Testis (tissue), 2 donors: ENCODE measurements at regions not wholly inside any gene's neighbourhood (a gene's known extent, or its start where the extent isn't known, plus 50 kb on each side); places are given as distances from the start of the nearest gene placed in this dataset.

Source experiments
- DNase-seq: peaks from one replicate; pipeline ENCODE4 v3.0.0-alpha.2; 2019
- H3K27ac ChIP-seq, 2 donors: fragments of 200-600 bp; sonication (generic); one replicate each; pipeline ENCODE4 v1.5.1; 2019
- H3K27me3 ChIP-seq: fragments of 200-600 bp; sonication (generic); one replicate; pipeline ENCODE4 v1.5.1; 2019
- H3K36me3 ChIP-seq: fragments of 200-600 bp; sonication (generic); one replicate; pipeline ENCODE4 v1.5.1; 2017; ENCODE audit warnings: low read depth; ENCODE audit errors: missing control alignments
- H3K4me1 ChIP-seq: fragments of 200-600 bp; sonication (generic); one replicate; pipeline ENCODE4 v1.5.1; 2019
- H3K4me3 ChIP-seq, 2 donors: fragments of 200-600 bp; sonication (generic); one replicate each; pipeline ENCODE4 v1.5.1; 2017 to 2019
- H3K9me3 ChIP-seq: fragments of 200-600 bp; sonication (generic); one replicate; pipeline ENCODE4 v1.5.1; 2017
- CTCF ChIP-seq, 3 experiments: fragments of 450-650 bp in 2 of 3; fragments of 200-600 bp in 1 of 3; sonication (generic) in 1 of 3; IDR thresholded peaks; one replicate each; pipeline ENCODE4 v1.5.1; 2016 to 2019; ENCODE audit warnings: antibody characterized with exemption in 3 of 3, mild to moderate bottlenecking in 2 of 3, moderate library complexity in 1 of 3
- POLR2A ChIP-seq: fragments of 450-650 bp; IDR thresholded peaks from one replicate; pipeline ENCODE4 v1.6.1; 2017; ENCODE audit warnings: antibody characterized with exemption, mild to moderate bottlenecking, moderate library complexity
- WGBS, 2 donors: methylation state at CpG; one replicate each; pipeline ENCODE4 v1.1.5; 2018; 5-methylcytosine and 5-hydroxymethylcytosine counted together
- intact Hi-C: fragments of 100-400 bp; cut with DNase I; formaldehyde crosslinking; loops from one replicate; pipeline ENCODE4 v1.15.1; 2023; ENCODE audit warnings: low total_unique reads

DNA sequence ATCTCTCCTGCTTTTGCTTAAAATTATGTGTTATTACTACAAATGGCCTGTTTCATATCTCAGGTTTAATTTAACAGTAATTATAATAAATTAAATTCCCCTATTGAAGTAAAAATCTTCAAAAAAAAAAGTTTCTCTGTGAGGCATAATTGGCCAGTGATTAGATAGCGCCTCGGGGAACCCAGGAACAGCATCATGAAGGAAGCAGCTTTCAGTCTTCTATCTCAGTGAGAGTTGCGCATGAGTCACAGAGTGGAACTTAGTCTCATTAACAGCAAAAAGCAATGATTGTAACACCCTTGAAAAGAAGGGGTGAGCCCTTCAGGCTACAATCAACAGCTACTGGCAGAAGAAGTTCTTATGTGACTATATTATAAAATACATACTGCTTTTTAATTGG lies 506.2 kb upstream of the ZWINT start:
- intact Hi-C loops: no loop called here
- TF ChIP-seq CTCF (IDR thresholded peaks at IDR 0.05) (no peak), POLR2A (no peak)
- 84 to 87% methylated on average over 3 of the region's 3 CpGs for WGBS, 2 donors
- Histone ChIP-seq H3K36me3 (no peaks in the 10 kb centered on the region), H3K4me1 (no peaks in the 10 kb centered on the region), H3K27me3 (no peaks in the 10 kb centered on the region), H3K9me3 (no peaks in the 10 kb centered on the region), H3K4me3 (no peak overlapping the region), H3K27ac (no peak overlapping the region)
- DNase-seq: no peak

DNA sequence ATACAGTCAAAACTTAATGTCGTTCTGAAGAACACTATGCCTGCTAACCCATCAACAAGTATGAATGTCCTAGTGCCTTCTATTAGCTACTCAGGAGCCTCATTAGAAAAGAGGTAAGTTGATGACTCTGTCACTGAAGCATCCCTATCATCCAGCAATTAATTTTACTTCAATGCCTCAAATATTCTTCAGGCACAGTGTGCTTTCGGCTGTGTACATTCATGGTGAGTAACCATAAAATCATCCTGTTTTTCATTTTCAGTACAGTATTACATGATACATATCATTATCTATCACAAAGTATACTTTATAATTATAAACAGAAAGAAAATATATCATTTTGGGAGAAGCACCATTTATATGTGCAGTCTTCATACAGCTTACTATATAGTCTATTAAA lies 495.5 kb upstream of the ZWINT start:
- Histone ChIP-seq H3K36me3 (no peaks in the 10 kb centered on the region), H3K4me3 (no peak overlapping the region), H3K27me3 (no peaks in the 10 kb centered on the region), H3K27ac (no peak overlapping the region), H3K9me3 (no peaks in the 10 kb centered on the region), H3K4me1 (no peaks in the 10 kb centered on the region)
- DNase-seq: no peak
- 59 to 61% methylated on average over 2 of the region's 2 CpGs for WGBS, 2 donors
- no peak for TF ChIP-seq CTCF (IDR thresholded peaks at IDR 0.05)
- TF ChIP-seq POLR2A: no peak
- intact Hi-C loops: no loop called here

GRCh38 chr10:56844978-56845529 lies 484.0 kb upstream of the ZWINT start:
- no peak for TF ChIP-seq POLR2A
- no peak for TF ChIP-seq CTCF (IDR thresholded peaks at IDR 0.05)
- intact Hi-C loops: no loop called here

DNA sequence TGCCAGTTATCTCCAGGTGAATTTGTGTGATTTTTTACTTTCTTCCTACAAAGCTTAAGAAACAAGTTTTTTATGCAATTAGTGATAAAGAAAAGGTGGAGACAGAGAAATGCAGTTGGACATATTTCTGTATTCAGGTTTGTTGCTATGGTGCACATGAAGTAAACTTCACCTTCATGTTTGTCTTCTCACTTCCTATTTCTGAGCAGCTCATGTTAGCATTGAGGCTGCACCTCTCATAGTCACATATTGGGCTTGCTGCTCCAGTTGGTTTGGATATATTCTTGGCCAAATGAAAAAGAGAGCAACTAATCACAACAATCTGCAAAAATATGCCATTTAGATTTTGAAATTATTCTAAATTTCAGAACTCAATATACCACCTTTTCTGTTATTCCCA lies 475.6 kb upstream of the ZWINT start:
- no peaks in the 10 kb centered on the region for H3K36me3 ChIP-seq
- H3K27ac ChIP-seq: no peak overlapping the region
- DNase-seq: no peak
- no peak for TF ChIP-seq POLR2A
- no peak for TF ChIP-seq CTCF (IDR thresholded peaks at IDR 0.05)
- H3K4me1 ChIP-seq: no peaks in the 10 kb centered on the region
- no peaks in the 10 kb centered on the region for H3K9me3 ChIP-seq
- no peak overlapping the region for H3K4me3 ChIP-seq
- H3K27me3 ChIP-seq: no peaks in the 10 kb centered on the region
- intact Hi-C loops: no loop called here

More at GRCh38 chr10:56844978-56845529, 484.0 kb upstream of the ZWINT start:
- H3K4me1 ChIP-seq: no peaks in the 10 kb centered on the region
- DNase-seq: no peak
- H3K36me3 ChIP-seq: no peaks in the 10 kb centered on the region
- no peaks in the 10 kb centered on the region for H3K9me3 ChIP-seq
- 71 to 72% methylated on average over 6 of the region's 6 CpGs for WGBS, 2 donors
- H3K27me3 ChIP-seq: no peaks in the 10 kb centered on the region
- H3K4me3 ChIP-seq: no peak overlapping the region
- H3K27ac ChIP-seq: no peak overlapping the region

DNA sequence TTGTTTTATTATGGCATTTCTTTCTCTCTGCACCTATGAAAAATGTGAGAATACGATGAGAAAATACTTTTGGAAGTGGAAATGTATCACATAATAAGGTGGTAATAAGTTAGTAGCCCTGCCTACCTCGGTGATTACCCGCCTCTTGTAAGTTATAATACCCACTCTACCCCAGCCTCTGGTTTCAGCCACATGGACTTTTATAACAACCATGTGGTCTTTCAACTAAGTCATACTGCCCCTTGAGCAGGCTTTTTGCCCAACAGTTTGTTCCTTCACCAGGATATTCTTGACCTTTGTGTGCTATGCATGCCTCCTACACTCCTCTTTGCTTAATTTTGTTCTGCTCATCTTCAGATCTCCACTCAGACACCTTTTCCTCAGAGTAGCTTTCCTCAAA lies 470.6 kb upstream of the ZWINT start:
- intact Hi-C loops: no loop called here
- Histone ChIP-seq H3K4me1 (no peaks in the 10 kb centered on the region), H3K9me3 (no peaks in the 10 kb centered on the region), H3K27me3 (no peaks in the 10 kb centered on the region), H3K27ac (no peak overlapping the region), H3K36me3 (no peaks in the 10 kb centered on the region), H3K4me3 (no peak overlapping the region)
- no peak for DNase-seq
- TF ChIP-seq POLR2A: no peak
- TF ChIP-seq CTCF (IDR thresholded peaks at IDR 0.05): no peak
- WGBS, 2 donors: 75 to 87% methylated on average over 3 of the region's 3 CpGs
